Activated naive CD4-positive, alpha-beta T cell treated with anti-CD3 and anti-CD28 coated beads, Interleukin-2, amount 50 U/mL, for 72 hours (primary cell): ENCODE measurements at regions not wholly inside any gene's neighbourhood (a gene's known extent, or its start where the extent isn't known, plus 50 kb on each side); places are given as distances from the start of the nearest gene placed in this dataset.

ENCODE experiments used
- ATAC-seq, 2 donors: fragments of 150-1000 bp; cut with Tn5 transposase; 2 replicates each; pipeline ENCODE4 v1.10.0; 2021; ENCODE audit warnings: mild to moderate bottlenecking in 2 of 2, moderate library complexity in 2 of 2
- DNase-seq, 2 donors: peaks; one replicate each; pipeline ENCODE4 v3.0.0; 2021 to 2022; ENCODE audit warnings: low spot score in 2 of 2
- H3K27ac Mint-ChIP-seq, 2 donors: one replicate each; pipeline ENCODE4 v1.8.0; 2022; ENCODE audit warnings: mild to moderate bottlenecking in 2 of 2, mixed read lengths in 2 of 2
- H3K36me3 Mint-ChIP-seq, 2 donors: one replicate each; pipeline ENCODE4 v1.8.0; 2022; ENCODE audit warnings: mixed read lengths in 2 of 2
- H3K9me3 Mint-ChIP-seq, 2 donors: one replicate each; pipeline ENCODE4 v1.8.0; 2022; ENCODE audit warnings: mixed read lengths in 2 of 2

DNA sequence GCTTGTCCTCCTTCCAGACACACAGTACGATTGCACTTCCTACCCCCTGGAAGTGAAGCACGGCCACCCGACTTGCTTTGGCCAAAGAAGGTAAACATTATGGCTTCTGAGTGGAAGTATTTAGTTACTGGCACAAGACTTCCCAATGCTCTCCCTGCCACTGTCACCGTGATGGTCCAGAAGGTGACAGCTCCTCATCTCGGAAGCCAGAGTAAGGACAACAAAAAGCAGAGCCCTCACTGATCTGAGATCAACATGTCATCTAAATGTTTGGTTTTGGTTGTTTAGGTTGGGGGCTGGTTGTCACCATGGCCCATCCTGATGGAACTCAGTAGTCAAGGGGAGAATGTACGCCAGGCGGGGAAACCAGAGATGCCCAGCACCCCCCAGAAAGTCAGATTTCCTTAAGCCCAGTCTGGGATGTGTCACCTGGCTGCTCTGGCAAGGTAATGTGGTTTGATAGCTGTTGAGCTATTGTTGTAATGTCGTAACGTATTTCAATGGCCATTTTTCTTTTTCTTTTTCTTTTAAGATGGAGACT lies 170.1 kb upstream of the ZNF536 start:
- Mint-ChIP-seq H3K36me3 (no peaks in the 10 kb centered on the region), H3K9me3 (peaks cover 3 to 9% of the 10 kb centered on the region in 2 donors)

GRCh38 chr19:30204721-30205120 lies 167.5 kb upstream of the ZNF536 start:
- Mint-ChIP-seq H3K9me3 (no peaks in the 10 kb centered on the region), H3K27ac (peak overlapping the region in 1 of 2 donors; percentile 60), H3K36me3 (no peaks in the 10 kb centered on the region)
- no peak for ATAC-seq
- no peak for DNase-seq

More for the DNA sequence above, 170.1 kb upstream of the ZNF536 start:
- H3K27ac Mint-ChIP-seq: no peak overlapping the region
- ATAC-seq: no peak
- no peak for DNase-seq

DNA sequence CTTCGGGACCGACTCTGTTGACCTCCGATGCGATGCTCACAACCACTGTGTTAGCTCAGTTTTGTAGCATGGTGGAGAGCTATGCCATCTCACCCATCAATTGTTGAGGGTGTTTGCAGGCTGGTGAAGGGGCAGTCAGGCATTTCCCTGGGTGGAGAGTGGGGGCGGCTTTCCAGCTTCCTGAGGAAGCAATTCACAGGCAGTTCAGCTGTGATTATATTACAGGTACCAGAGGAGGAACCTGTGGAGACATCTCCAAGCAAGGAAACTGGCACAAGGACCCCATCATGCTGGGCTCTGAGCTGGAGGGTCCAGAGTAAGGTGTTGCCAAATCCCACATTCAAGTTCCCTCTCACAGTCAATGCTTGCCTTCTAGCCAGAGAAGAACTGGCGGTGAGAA lies 166.0 kb upstream of the ZNF536 start:
- ATAC-seq: no peak
- Mint-ChIP-seq H3K27ac (no peak overlapping the region), H3K9me3 (no peaks in the 10 kb centered on the region), H3K36me3 (no peaks in the 10 kb centered on the region)
- DNase-seq: no peak

- DNase-seq (no peak), ATAC-seq (no peak)
- no peak overlapping the region for H3K27ac Mint-ChIP-seq
Observed at GRCh38 chr19:30207357-30207756, 164.8 kb upstream of the ZNF536 start.

GRCh38 chr19:30208436-30209060 lies 163.6 kb upstream of the ZNF536 start:
- DNase-seq (no peak), ATAC-seq (no peak)
- Mint-ChIP-seq H3K36me3 (no peaks in the 10 kb centered on the region), H3K27ac (no peak overlapping the region), H3K9me3 (no peaks in the 10 kb centered on the region)

More at GRCh38 chr19:30207357-30207756, 164.8 kb upstream of the ZNF536 start:
- no peaks in the 10 kb centered on the region for H3K36me3 Mint-ChIP-seq
- H3K9me3 Mint-ChIP-seq: no peaks in the 10 kb centered on the region

GRCh38 chr19:30209617-30210600 lies 162.3 kb upstream of the ZNF536 start:
- H3K27ac Mint-ChIP-seq: no peak overlapping the region
- DNase-seq: no peak
- H3K9me3 Mint-ChIP-seq: no peaks in the 10 kb centered on the region
- ATAC-seq: no peak
- H3K36me3 Mint-ChIP-seq: no peaks in the 10 kb centered on the region

GRCh38 chr19:30212574-30212973 lies 159.6 kb upstream of the ZNF536 start:
- no peaks in the 10 kb centered on the region for H3K36me3 Mint-ChIP-seq
- H3K27ac Mint-ChIP-seq: no peak overlapping the region
- DNase-seq (no peak), ATAC-seq (no peak)
- H3K9me3 Mint-ChIP-seq: no peaks in the 10 kb centered on the region

- DNase-seq (no peak), ATAC-seq (peak; percentile 81 to 88)
- Mint-ChIP-seq H3K9me3 (no peaks in the 10 kb centered on the region), H3K36me3 (no peaks in the 10 kb centered on the region), H3K27ac (no peak overlapping the region)
Observed at GRCh38 chr19:30214651-30215051, 157.5 kb upstream of the ZNF536 start.

DNA sequence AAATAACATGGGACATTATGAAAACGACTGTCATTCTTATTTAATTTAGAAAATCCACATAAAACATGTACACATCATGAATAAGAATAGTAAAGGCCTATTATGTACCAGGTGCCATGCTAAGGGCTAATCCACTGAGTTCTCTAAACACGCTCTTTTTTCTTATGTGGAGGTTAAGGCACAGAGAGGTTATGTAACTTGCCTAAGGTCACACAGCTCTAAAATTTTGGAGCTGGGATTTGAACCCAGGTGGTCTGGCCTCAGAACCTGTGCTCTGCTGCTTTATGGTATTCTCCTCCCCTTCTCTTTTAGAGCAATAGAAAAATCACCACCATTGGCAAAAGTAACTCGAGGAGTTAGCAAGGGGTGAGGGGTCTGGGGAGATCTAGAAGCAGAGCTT lies 156.9 kb upstream of the ZNF536 start:
- H3K27ac Mint-ChIP-seq: no peak overlapping the region
- H3K36me3 Mint-ChIP-seq: no peaks in the 10 kb centered on the region
- H3K9me3 Mint-ChIP-seq: no peaks in the 10 kb centered on the region
- ATAC-seq (no peak), DNase-seq (no peak)

- Mint-ChIP-seq H3K36me3 (peaks cover 0 to 4% of the 10 kb centered on the region in 2 donors), H3K9me3 (no peaks in the 10 kb centered on the region), H3K27ac (no peak overlapping the region)
- no peak for ATAC-seq
- DNase-seq: no peak
Observed at GRCh38 chr19:30216453-30216852, 155.7 kb upstream of the ZNF536 start.

- Mint-ChIP-seq H3K9me3 (no peaks in the 10 kb centered on the region), H3K27ac (no peak overlapping the region), H3K36me3 (peaks cover 0 to 9% of the 10 kb centered on the region in 2 donors)
- ATAC-seq (no peak), DNase-seq (no peak)
Observed at GRCh38 chr19:30217461-30217860, 154.7 kb upstream of the ZNF536 start.

- Mint-ChIP-seq H3K27ac (no peak overlapping the region), H3K9me3 (no peaks in the 10 kb centered on the region), H3K36me3 (peaks cover under 1 to 19% of the 10 kb centered on the region in 2 donors)
- ATAC-seq (no peak), DNase-seq (no peak)
Observed at GRCh38 chr19:30219702-30220101, 152.5 kb upstream of the ZNF536 start.

- ATAC-seq (no peak), DNase-seq (no peak)
Observed at GRCh38 chr19:30221176-30221575, 151.0 kb upstream of the ZNF536 start.

DNA sequence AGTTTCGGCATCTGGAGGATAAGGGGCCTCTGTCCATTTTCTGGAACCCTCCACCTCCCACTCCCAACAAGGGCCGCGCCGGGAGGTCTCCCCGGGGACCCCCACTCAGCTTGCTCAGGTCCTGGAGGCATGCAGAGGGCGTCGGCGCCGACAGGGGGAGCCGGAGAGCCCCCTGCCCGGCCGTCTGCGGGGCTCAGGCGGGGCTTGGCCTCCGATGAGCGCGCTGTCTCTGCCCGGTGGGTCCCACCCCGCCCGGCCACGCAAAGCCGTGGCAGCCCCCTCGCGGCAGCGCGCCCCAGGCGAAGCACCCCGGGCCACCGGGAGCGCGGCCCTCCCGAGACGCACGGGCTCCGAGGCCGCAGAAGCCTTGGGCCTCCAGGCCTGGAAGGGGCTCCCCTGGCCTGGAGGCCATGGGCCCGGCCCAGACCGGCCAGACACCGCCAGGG lies 149.7 kb upstream of the ZNF536 start:
- ATAC-seq (peak in 1 of 2 donors; percentile 67), DNase-seq (peak in 1 of 2 donors; percentile 55)
- H3K27ac Mint-ChIP-seq: no peak overlapping the region
- H3K36me3 Mint-ChIP-seq: peaks cover 7 to 33% of the 10 kb centered on the region in 2 donors
- H3K9me3 Mint-ChIP-seq: no peaks in the 10 kb centered on the region

More at GRCh38 chr19:30221176-30221575, 151.0 kb upstream of the ZNF536 start:
- Mint-ChIP-seq H3K36me3 (peaks cover 7 to 26% of the 10 kb centered on the region in 2 donors), H3K27ac (no peak overlapping the region), H3K9me3 (no peaks in the 10 kb centered on the region)

DNA sequence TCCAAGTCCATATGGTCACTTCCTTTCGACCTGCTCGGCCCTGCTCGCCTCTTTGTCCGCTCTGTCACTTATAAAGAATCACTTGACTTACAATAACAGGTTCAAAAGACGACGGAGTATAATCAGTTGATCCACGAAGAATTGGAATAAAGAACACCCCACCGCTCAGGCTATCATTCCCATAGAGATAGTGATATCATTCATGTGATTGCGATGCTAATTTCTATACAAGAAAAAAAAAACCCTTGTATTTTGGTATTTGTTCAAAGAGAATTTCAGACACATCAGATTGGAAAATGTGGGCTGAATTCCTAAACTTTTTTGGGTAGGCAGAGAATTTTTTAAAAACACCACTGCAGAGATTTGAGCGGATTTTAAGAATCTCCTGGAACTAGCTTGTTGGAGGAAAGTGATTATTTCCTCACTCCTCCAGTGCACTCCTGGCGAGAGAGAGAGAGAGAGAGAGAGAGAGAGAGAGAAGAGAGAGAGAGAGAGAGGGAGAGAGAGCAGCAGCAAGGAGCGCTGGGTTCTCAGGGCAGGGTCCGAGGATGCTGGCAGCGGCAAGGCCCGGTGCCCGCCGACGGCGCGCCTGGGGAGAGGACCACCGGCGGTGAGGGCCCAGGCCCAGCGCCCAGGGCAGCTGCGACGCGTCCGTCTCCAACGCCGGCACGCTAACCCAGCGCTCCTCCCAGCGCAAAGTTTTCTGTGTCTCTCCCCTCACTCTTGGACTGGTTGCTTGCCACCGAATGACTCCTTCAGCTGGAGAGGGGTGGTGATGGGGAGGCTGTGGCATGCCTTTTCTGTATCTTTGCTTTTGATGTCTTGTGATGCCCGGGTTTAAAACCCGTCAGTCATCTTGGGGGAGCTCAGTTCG lies 149.0 kb upstream of the ZNF536 start:
- Mint-ChIP-seq H3K27ac (no peak overlapping the region), H3K9me3 (no peaks in the 10 kb centered on the region), H3K36me3 (peaks cover 7 to 33% of the 10 kb centered on the region in 2 donors)
- DNase-seq: peak in 1 of 2 donors; percentile 11
- no peak for ATAC-seq
